Thyroid gland (tissue), 4 donors: ENCODE measurements at regions not wholly inside any gene's neighbourhood (a gene's known extent, or its start where the extent isn't known, plus 50 kb on each side); places are given as distances from the start of the nearest gene placed in this dataset.

Source experiments
- POLR2A ChIP-seq, 2 donors: fragments of 450-650 bp; IDR thresholded peaks; one replicate each; pipeline ENCODE4 v1.6.1; 2017; ENCODE audit warnings: antibody characterized with exemption in 2 of 2, mild to moderate bottlenecking in 2 of 2, moderate library complexity in 1 of 2
- TF ChIP-seq, protein P1 (sequence below), 6 experiments: fragments of 200-600 bp in 3 of 6; fragments of 450-650 bp in 3 of 6; sonication (generic) in 3 of 6; IDR thresholded peaks; one replicate each; pipeline ENCODE4 v1.5.1; 2016 to 2019; ENCODE audit warnings: antibody characterized with exemption in 6 of 6, mild to moderate bottlenecking in 2 of 6, inconsistent platforms in 1 of 6, moderate library complexity in 1 of 6

DNA sequence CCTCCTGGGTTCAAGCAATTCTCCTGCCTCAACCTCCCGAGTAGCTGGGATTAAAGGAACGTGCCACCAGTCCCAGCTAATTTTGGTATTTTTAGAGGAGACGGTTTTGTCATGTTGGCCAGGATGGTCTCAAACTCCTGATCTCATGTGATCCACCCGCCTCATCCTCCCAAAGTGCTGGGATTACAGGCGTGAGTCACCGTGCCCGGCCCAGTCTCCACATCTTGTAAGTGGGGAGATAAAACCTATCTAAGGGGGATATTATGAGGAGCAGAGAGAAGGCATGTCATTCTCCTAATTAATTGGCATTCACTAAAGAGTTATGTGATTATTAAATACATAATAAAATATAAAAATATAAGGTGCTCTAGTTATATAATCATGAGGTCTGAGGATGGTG lies 94.1 kb upstream of the BOD1 start:
- TF ChIP-seq, protein P1, sequence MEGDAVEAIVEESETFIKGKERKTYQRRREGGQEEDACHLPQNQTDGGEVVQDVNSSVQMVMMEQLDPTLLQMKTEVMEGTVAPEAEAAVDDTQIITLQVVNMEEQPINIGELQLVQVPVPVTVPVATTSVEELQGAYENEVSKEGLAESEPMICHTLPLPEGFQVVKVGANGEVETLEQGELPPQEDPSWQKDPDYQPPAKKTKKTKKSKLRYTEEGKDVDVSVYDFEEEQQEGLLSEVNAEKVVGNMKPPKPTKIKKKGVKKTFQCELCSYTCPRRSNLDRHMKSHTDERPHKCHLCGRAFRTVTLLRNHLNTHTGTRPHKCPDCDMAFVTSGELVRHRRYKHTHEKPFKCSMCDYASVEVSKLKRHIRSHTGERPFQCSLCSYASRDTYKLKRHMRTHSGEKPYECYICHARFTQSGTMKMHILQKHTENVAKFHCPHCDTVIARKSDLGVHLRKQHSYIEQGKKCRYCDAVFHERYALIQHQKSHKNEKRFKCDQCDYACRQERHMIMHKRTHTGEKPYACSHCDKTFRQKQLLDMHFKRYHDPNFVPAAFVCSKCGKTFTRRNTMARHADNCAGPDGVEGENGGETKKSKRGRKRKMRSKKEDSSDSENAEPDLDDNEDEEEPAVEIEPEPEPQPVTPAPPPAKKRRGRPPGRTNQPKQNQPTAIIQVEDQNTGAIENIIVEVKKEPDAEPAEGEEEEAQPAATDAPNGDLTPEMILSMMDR (IDR thresholded peaks at IDR 0.05) = no peak
- no peak for TF ChIP-seq POLR2A (IDR thresholded peaks at IDR 0.05)
